ENCODE measurements at regions not wholly inside any gene's neighbourhood (a gene's known extent, or its start where the extent isn't known, plus 50 kb on each side); places are given as distances from the start of the nearest gene placed in this dataset.
A peak's percentile ranks its signal among the peaks of the same experiment; 100 is the strongest.
"Not testable (repeated sequence)": the region's sequence is repeated elsewhere in the genome, so short reads cannot be mapped to it uniquely, and the experiment has no call there.

DNA sequence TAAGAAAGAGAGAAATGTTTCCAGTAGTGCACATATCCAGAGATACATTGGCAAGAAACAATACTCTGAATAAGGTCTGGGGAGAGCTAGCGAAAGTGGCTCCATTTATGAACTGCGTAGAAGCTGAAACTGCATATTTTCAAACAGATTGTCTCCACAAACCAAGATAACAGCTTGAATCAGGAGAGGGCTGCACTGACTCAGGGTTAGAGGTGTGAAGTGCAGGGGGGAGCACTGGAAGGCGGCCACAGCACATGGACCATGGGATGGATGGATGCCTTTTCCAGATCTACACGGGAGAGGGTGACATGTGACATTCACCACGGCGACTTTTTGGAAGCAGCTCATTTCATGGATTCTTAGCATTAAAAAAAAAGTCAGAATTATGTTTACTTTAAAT is 729.4 kb downstream of the RNF144A start:
- no peak overlapping the region for H3K4me3 ChIP-seq
- no peak overlapping the region for H3K27ac ChIP-seq

DNA sequence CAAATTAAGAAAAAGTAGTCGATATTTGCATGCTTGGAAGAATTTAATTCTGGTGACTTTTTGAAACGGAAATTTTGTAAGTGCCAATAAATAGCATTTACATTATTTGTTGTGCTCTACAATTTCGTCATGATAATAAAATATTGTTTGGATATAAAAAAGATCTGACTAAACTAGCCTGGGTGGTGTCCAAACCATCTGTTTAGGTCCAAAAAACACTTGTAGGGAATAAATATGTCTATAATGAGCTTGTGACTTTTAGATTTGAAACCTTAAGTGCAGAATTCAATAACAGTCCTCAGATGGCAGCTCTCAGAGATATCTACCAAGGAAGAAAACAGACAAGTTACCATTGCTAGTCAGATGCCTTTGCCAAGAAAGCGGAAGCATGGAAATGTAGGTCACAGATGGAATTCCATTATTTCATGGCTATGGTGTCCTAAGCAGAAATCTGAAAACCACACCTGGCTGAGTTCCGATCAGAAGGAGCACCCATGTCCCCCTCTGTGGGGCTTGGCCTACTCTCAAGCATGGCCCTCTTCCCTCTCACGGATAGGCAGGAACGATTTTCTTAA is 731.1 kb downstream of the RNF144A start:
- Histone ChIP-seq H3K27ac (no peak overlapping the region), H3K4me3 (no peak overlapping the region)

DNA sequence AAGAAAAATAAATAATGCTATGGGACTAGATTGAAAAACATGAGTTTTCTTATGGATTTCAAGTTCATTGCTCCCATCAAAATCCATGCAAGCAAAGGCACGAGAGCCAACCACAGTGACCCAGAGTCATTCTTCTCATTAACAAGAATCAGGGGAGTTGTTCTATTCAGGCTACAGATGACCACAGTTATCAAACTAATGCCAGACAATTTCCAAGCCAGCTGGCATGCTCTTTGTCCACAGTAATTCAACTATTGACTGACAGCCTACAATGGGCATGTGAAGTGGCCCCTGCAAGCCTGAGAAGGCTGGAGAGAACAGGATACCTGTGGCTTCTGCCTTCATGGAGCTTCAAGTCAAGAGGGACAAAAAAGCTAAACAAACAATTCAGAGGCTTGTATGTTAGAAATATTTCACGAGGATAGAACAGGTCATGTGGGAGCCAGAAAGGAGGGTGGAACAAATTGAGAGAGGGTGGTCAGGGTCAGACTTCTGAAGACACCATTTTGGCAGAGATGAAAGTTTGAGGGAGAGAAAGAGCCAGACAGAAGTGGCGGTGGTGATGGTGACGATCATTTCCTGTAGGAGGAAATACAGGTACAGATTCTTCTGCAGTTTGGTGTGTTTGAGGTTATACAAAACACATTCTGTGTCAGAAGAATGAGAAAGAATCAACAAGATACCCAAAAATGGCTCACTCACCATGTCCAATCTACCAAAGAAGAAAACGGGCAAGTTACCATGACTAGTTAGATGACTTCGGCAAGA is 732.4 kb downstream of the RNF144A start:
- Histone ChIP-seq H3K4me3 (no peak overlapping the region), H3K27ac (peak overlapping the region in 2 of 21 experiments; percentile 54 to 61)

DNA sequence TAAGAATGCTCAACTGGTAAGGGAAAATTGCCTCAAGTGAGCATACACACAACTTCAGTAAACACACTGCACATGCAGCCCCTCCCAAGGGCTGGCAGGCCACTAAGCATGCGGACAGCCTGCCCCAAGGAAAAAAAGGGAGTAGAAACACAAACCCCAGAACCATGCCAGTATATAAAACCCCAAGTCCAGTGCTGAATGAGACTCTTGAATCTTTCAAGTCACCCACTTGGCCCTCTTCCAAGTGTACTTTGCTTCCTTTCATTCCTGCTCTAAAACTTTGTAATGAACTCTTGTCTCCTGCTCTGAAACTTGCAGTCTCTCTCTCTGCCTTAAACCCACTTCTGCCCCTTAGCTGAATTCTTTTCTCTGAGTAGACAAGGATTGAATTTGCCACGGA is 736.4 kb downstream of the RNF144A start:
- H3K27ac ChIP-seq, result no peak overlapping the region
- H3K4me3 ChIP-seq, result no peak overlapping the region

DNA sequence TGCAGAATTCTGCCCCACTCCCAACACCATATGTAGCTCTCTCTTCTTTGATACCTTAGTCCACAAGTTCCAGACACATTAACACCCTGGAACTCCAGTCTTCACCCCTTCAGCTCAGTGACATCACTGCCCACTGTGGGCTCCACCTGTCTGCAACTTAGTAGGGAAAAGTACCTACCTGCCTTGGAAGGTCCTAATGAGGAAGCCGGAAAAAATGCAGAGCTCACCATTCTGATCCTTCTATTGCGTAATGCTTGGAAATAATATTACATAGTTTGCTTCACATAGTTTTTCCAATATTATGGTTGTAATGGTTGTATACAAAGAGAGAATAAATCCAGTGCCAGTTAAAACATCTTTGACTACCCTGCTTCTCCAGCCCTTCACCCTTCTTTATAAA is 738.4 kb downstream of the RNF144A start:
- no peak overlapping the region for H3K27ac ChIP-seq
- H3K4me3 ChIP-seq, result no peak overlapping the region

DNA sequence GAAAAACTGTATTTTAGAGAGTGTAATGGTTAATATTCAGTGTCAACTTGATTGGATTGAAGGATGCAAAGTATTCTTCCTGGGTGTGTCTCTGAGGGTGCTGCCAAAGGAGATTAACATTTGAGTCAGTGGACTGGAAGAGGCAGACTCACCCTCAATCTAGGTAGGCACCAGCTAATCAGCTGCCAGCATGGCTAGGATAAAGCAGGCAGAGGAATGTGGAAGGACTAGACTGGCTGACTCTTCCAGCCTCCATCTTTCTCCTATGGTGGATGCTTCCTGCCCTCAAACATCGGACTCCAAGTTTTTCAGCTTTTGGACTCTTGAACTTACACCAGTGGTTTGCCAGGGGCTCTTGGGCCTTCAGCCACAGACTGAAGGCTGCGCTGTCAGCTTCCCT is 740.3 kb downstream of the RNF144A start:
- not testable (repeated sequence) for H3K4me3 ChIP-seq
- H3K27ac ChIP-seq, result peak overlapping the region in 3 of 21 experiments; percentile 6 to 17 (median 8)

DNA sequence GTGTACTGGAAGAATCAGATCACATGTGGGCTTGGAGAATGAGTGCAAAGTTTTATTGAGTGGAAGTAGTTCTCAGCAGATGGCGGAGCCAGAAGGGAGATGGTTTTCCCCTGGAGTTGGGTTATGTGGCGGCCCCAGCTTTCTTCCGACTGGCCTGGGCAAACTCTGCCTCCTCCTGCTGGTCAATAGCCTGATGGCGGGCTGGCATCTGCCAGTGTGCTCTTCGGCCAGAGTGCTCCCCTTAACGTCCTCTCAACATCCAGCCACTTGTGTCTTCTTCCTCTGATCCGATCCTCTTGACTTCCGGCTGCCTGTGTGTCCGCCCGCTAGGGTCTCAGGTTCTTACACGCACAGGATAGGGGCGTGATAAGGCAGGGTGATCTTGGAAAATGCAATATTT is 741.3 kb downstream of the RNF144A start:
- Histone ChIP-seq H3K4me3 (no peak overlapping the region), H3K27ac (peak overlapping the region in 1 of 21 experiments; percentile 17)

DNA sequence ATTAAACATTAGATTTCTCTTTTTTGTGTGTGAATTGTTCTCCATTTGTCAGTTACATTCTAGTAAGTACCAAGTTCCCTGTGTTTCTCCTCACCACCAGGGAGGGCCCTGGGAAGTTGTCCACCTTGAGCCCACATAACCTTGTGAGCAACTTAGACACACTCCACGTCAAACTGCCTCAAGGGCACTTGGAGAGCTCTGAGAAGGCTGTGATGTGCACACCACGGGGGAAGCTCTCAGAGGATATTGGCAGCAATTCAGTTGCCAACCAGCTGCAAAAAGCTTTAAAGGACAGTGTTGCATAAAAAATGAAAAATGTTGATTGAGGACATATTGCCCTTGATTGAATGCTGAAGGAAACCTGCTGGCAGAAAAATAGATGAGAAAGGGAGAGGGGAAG is 743.6 kb downstream of the RNF144A start:
- H3K4me3 ChIP-seq, result no peak overlapping the region
- H3K27ac ChIP-seq, result no peak overlapping the region

DNA sequence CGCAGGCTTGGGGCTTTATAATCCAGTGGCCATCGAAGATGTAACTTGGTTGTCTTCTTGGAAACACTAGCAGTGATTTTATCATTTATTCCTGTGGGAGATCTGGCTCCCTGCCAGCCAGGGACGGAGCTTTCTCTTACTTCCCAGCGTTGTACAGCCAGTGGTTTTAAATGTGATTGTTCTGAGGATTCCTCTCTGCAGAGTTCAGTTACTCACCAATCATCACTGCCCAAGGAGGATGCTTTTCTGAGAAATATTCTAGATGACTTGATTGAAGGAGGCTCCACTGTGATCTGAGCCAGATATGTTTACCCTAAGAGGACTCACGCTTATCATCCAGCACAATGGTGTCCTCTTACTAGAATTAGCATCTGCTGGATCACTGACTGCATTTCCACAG is 744.3 kb downstream of the RNF144A start:
- no peak overlapping the region for H3K27ac ChIP-seq
- no peak overlapping the region for H3K4me3 ChIP-seq

DNA sequence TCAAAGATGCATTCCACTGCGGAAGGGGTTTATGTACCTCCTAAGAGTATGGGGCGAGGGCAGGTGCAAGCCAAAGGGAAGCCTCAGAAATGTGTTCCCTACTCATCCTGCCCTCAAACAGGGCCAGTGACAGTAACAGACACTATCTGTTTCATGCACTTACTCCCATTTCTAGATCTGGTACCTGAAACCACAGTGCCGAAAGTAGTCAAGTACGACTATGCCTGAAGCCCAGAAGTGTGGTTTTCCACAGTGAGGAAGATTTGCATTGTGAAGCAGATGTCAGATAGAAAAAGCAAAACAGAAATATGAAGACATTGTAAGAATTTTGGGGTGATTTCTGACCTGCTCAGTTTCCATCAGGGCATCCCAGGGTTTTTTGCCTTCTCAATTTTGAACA is 748.7 kb downstream of the RNF144A start:
- no peak overlapping the region for H3K4me3 ChIP-seq
- no peak overlapping the region for H3K27ac ChIP-seq

DNA sequence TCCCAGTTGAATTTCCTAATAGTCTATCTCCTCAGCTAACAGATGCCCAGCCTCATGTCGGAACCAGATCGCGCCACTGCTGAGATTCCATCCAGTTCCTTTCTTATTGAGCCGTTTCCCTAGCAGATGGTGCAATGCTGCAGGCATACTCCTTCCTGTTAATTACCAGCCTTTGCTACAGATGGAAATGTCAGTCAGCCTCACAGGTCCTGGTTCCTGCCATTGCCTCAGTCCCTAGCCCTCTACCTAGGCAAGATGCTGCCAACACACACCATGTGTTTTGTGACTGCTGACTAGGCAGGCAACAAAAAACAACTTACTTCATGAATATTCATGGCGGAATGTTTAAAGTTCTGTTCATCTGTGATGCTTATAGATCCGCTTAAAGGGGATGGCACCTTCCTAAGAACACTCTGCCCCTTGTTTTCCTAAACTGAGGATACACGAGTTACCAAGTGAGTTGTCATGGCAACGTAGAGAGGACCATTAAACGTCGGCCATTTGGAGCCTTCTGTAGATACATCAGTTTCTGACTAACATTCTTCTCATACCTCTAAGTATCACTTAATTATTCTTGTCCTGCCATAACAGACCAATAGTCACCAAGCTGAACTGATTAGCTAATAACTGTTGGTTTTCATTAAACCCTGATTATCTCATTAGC is 749.5 kb downstream of the RNF144A start:
- Histone ChIP-seq H3K4me3 (no peak overlapping the region), H3K27ac (no peak overlapping the region)

DNA sequence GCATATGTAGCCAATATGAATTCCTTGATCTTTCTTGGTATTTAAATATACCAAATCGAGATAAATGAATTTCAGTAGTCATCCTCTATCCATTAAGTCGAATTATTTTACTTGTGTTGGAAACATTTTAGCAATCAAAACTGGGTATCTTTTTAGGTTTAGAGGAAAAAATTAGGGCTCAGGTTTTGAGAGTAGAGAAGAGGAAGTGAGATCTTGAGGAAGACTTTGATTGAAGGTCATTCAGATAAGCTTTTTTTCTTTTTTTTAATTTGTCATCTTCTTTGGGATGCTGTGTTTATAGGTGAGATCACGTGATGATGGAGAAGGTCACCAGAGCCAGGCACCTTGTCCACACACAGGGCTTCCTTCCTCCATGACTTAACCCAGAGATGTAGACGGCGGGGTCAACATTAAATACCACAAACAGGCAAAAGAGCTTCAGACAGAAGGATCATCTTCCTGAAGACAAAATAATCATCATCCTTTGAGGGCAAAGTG is 750.1 kb downstream of the RNF144A start:
- Histone ChIP-seq H3K4me3 (no peak overlapping the region), H3K27ac (no peak overlapping the region)

DNA sequence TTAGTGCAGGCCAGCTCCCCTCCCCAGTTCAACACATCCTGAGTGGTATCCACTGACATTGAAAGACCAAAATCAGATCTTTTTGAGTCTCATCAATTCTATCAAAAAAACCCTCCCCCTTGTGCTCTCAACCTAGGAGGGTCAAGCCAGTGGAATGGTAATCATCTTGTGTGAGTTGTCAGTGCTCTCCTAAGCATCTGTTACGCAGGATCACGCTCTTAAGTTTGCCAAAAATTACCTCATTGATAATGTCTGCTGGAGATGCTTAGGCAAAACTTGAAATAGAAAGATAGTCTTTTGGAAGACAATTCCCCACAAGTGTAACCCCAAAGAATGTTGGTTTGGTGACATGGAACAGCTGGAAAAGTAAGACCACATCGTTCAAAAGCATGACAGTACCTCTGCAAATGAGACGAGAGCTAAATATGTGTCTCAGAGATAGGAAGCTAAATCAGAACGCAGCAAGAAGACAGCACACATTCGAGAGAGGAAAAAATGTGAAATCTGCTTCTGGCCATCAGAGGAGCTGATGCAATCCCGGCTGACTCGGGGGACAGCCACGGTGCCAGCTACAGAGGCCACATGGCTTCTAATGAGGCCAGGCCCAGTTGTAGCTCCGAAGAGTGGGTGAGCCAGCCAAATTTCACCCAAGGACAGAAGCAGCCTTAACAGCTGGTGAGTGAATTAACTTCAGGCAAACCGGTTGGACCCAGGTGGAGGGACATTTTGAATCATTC is 753.9 kb downstream of the RNF144A start:
- no peak overlapping the region for H3K27ac ChIP-seq
- no peak overlapping the region for H3K4me3 ChIP-seq

DNA sequence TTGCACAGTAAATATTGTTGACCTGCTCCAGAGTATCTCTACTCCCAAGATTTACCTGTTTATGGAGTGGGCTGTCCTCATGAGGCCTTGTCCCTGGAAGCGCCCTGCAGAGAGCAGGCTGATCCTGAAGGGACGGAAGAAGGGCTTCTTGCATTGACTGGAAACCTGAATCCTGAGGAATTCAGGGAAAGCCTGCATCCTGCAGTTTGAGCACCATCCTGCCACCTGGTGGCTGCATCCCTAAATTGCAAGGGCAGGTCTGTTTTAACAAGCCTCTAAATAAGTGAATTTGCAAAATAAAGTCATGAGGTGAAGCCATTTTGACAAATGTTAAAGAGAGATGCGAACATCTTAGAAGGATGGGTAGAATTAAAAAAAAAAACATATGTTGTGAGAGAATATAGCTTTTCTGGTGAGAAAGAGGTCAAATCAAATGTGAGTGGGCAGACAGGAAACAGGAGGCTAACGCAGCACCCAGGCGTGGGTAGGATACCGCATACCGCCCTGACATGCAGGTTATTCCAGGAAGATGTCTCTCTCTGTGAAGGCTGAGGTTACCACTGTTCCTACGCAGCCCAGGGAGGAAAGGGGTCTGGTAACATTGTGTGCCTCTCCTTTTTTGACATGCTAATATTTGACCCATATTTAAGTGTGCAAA is 754.9 kb downstream of the RNF144A start:
- H3K27ac ChIP-seq, result peak overlapping the region in 2 of 21 experiments; percentile 8 to 23
- no peak overlapping the region for H3K4me3 ChIP-seq

DNA sequence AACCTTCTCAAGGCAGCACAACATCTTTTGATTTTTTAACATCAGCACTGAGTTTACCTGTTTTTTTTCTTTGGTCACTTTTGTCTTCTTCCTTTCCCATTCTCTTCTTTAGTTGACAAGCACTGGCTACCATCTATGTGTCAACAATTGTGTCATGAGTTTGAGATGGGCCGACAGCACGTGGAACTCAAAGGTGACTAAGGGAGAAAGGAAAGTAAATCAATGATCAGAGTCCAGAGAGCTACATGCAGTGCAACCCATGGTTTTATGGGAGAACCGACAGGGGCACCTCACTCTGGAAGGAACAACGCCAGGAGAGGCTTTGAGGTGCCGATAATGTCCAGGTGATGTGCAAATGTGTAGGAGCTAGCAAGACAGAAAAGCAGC is 755.5 kb downstream of the RNF144A start:
- Histone ChIP-seq H3K4me3 (no peak overlapping the region), H3K27ac (peak overlapping the region in 1 of 21 experiments; percentile 23)

DNA sequence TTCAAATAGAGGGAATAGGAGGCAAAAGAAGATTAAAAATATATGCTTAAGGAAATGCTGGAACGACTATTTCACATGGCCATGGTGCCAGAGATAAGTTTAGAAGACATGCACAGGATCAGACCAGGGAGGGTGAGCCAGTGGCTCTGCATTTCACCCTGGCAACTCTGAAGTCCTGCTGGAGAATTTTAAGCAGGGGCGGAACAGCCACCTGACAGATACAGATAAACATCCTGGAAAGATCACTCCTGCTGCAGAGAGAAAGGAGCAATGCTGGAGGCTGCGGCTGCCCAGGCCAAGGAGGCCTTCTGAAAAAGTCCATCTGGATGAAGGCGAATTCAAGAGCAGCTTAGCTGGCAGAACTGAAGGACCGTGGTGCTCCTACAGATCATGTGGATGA is 755.9 kb downstream of the RNF144A start:
- H3K4me3 ChIP-seq, result no peak overlapping the region

DNA sequence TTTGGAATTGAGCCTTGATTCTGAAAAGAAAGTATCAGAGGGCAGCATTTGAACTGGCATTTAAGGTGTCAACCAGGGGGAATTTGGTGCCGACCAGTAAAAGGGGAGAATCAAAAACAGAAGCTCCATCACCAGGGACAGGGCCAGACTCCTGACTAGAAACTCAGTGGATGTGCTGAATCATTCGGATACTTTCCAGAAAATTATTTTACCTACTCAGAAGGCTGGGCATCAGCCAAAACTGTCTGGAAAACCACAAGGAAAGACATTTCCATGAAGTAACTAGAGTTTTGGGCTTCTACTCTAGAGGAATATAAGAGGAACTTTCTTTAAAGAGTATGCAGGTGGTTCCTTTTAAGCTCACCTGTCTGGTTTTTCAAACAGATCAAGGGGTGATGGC is 756.6 kb downstream of the RNF144A start:
- Histone ChIP-seq H3K27ac (no peak overlapping the region), H3K4me3 (no peak overlapping the region)

More for the DNA sequence above, 755.9 kb downstream of the RNF144A start:
- H3K27ac ChIP-seq, result peak overlapping the region in 1 of 21 experiments; percentile 23

DNA sequence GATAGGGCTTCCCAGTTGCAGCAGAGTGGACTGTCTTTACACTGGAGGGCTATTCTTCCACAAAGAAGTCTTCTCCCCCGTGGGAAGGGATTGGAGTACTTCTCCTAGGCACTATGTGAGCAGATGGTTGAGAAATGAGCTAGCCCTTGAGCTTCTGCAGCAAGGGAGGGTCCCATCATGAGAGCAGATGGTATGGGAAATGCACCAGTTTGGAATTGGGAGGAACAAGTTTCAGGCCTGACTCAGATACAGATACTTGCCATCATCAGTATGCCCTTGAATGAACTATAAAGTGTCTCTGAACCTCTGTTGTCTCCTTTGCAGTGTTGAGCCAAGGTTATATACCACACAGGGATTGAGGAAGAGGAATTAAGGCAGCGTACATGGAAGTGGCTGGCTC is 757.4 kb downstream of the RNF144A start:
- no peak overlapping the region for H3K4me3 ChIP-seq
- no peak overlapping the region for H3K27ac ChIP-seq

DNA sequence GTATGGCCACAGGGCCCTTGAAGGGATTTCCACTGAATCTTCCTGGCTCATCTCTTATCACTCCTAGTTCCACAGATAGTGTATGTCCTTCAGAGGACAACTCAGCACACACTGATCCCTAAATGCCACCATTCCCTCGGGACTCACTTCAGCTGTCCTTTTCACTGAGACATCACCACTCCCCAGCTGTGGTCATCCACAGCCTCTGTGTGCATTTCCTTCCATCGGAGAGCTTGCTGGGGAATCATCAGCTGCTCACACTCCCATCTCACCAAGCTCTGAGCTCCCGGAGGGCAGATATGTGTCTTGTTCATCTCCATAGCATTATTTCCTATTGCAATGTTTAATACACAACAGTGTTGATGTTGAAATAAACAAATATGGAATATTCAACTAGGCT is 759.5 kb downstream of the RNF144A start:
- H3K4me3 ChIP-seq, result no peak overlapping the region
- H3K27ac ChIP-seq, result no peak overlapping the region
